GM20000 (cell line): ENCODE measurements at regions not wholly inside any gene's neighbourhood (a gene's known extent, or its start where the extent isn't known, plus 50 kb on each side); places are given as distances from the start of the nearest gene placed in this dataset.

Experiments used
- DNase-seq: peaks from one replicate; pipeline ENCODE4 v3.0.0; 2012; ENCODE audit warnings: low spot score
- TF ChIP-seq, protein P1 (sequence below): IDR thresholded peaks from 2 replicates; pipeline ENCODE4 v1.5.1; 2012; ENCODE audit warnings: mild to moderate bottlenecking, control low read depth; ENCODE audit errors: extremely low read depth, missing control alignments

GRCh38 chr7:106400923-106401322, 116.1 kb upstream of the NAMPT start:
- DNase-seq: no peak
- TF ChIP-seq, protein P1, sequence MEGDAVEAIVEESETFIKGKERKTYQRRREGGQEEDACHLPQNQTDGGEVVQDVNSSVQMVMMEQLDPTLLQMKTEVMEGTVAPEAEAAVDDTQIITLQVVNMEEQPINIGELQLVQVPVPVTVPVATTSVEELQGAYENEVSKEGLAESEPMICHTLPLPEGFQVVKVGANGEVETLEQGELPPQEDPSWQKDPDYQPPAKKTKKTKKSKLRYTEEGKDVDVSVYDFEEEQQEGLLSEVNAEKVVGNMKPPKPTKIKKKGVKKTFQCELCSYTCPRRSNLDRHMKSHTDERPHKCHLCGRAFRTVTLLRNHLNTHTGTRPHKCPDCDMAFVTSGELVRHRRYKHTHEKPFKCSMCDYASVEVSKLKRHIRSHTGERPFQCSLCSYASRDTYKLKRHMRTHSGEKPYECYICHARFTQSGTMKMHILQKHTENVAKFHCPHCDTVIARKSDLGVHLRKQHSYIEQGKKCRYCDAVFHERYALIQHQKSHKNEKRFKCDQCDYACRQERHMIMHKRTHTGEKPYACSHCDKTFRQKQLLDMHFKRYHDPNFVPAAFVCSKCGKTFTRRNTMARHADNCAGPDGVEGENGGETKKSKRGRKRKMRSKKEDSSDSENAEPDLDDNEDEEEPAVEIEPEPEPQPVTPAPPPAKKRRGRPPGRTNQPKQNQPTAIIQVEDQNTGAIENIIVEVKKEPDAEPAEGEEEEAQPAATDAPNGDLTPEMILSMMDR: no peak

GRCh38 chr7:106398786-106399185, 114.0 kb upstream of the NAMPT start:
- TF ChIP-seq, protein P1: no peak
- DNase-seq: no peak

- no peak for DNase-seq
- TF ChIP-seq, protein P1: no peak
Measured at GRCh38 chr7:106397994-106398393, 113.2 kb upstream of the NAMPT start.

DNA sequence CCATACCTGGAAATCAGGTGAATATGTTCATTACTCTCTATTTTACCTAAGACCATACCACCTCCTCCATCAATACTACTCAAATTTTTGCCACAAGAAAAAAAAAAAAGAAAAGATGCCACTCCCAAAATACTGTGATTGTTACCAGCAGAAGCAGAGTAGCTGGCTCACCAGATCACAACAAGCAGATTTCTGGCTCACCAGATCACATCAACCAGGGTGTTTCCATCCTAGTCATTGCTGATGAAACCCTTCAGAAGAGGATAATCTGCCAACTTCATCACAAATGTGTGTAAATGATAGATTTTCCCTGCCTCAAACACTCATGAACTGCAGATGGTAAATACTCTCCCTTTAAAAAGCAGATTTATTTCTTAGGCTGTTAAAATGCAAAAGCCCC, 109.7 kb upstream of the NAMPT start:
- no peak for DNase-seq
- TF ChIP-seq, protein P1: no peak

DNA sequence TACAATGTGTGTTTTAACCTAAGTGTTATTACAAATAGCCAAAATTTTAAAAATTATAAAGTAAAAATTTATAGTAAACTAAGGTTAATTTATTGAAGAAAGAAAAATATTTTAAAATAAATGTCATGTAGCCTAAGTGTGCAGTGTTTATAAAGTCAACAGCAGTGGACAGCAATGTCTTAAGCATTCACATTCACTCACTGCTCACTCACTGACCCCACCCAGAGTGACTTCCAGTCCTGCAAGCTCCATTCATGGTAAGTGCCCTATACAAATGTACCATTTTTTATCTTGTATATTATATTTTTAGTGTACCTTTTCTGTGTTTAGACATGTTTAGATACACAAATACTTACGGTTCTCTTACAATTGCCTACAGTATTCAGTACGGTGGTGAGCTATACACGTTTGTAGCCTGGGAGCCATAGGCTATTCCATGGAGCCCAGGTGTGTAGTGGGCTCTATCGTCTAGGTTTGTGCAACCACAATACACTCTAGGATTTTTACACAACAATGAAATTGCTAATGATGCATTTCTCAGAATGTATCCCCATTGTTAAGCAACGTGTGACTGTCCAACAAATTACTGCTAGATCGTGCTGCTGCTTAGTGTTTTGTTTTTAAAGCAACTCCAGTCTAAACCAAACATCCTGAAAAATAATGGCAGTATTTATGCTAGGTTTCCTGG, 108.9 kb upstream of the NAMPT start:
- TF ChIP-seq, protein P1: no peak

DNA sequence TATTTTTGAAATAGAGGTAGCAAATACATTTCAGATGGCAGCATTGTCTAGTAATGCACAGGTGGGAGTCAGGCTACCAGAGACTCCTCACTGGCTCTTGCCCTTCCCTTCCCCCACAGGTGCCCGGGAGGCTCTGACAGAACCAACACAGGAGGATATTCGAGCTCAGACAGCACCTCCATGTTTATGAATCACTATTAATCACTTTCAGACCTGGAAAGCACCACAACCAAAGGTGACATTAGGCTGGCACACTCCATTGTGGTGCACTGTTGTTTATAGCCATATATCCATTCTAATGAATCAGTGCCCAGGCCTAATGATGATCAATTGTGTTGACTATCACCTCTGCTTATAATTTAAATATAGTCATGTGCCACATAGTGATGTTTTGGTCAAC, 107.8 kb upstream of the NAMPT start:
- no peak for DNase-seq
- TF ChIP-seq, protein P1: no peak

More for the DNA sequence above, 108.9 kb upstream of the NAMPT start:
- no peak for DNase-seq

DNA sequence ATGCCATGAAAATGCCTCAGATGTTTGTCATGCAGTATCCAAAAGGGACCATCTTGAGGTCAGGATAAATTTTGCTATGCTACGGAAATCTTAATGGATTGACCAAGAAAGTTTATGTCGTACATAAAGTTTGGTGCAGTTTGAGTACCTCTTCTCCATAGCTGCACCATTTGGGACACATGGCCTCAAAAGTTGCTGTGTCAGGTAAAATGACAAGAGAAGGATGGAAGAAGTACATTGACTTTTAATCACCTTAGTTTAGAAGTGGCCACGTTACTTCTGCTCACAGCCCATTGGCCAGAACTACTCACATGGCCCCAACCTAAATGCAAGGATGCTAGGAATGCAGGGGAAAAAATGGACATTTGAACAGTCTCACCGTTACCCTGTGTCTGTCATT, 107.4 kb upstream of the NAMPT start:
- TF ChIP-seq, protein P1: no peak
- no peak for DNase-seq
